M059J (cell line): ENCODE measurements at regions not wholly inside any gene's neighbourhood (a gene's known extent, or its start where the extent isn't known, plus 50 kb on each side); places are given as distances from the start of the nearest gene placed in this dataset.
"Not testable (repeated sequence)": the region's sequence is repeated elsewhere in the genome, so short reads cannot be mapped to it uniquely, and the experiment has no call there.

ENCODE experiments used
- DNase-seq: peaks from one replicate; pipeline ENCODE4 v3.0.0-alpha.2; 2012; ENCODE audit warnings: low read depth

DNA sequence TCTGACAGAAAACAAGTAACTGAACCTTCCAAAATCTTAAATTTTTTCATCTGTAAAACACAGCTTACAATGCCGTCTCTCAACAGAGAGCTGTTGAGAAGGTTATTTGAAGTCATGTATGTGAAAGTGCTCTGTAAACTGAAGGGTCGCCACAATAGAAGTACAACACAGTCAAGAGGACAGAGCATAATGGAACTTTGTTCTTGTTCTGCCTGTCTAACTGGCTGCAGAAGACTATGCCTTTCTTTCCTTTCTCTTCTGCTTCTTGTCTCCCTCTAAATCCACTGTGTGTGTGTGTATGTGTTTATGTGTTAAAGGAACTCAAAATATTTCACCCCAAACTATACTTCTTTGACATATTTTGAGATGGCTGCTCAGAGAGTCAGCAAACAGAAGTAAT, 365.8 kb upstream of the RND3 start:
- no peak for DNase-seq

DNA sequence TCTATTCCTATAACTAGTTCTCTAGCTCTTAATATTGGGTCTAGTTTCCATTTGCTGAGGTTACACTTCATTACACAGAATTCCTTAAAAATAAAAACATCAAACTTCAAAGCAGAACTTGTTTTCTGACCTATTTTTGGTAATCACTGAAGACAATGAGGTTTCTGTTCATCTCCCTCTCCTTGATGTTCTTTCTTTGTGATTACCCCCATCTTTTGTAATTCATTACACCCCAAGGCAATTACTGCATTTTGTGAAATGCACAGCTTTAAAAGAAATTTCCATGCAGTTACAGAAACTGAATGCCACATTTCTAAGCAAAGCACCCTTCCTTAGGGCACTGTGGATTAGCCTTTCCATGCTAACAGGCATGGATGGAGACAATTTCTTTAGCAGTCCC, 363.2 kb upstream of the RND3 start:
- peak; percentile 15 for DNase-seq

DNA sequence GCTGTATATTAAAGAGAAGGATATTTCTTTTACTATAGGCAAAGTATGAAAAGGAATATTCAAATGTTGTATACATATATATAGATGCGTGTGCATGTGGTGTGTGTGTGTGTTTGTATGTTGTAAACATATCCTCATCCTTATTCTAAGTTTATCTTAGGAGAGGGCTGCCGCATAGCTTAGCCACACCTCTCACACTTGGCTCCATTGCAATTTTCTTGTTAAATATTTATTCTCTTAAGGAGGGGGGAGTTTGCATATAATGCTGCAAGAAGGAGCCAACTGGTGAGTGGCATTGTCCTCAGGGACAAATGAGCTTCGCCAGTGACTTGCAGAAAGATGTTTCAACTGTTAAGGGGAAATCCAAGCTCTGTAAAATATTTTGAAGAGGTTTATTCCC, 360.1 kb upstream of the RND3 start:
- DNase-seq = no peak

DNA sequence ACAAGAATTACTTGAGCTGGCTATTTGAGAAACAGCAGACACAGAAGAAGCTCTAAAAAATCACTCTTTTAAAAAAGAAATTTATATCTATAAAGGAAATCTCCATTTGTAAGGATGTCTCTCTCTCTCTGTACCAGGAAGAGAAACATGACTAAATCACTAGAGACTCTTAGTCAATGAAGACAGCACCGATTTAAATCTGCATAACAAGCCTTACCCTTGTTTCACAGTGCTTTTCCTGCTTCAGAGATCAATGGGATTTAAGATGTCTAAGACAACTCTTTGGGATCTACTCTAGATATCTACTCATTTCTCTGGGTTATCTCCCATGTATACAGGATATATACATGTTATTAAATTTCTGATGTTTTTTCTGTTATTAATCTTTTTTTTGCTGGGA, 359.2 kb upstream of the RND3 start:
- DNase-seq = no peak

DNA sequence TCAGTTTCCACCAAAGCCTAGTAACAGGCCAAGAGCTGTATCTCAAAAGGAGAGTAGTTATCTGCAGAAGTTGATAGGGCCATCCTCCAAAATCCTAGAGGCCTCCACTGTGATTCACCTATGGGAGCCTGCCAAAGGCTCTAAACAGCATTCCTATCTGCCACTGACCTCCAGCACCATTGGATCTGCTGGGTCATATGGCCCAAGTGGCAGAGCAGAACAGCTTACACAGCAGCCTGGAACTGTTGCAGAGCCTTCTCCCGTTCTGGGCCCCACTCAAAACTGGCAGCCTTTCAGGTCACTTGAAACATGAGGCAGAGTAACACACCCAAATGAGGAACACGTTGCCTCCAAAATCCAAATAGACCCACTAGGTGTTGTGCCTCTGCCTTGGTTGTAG, 345.2 kb upstream of the RND3 start:
- DNase-seq = peak; percentile 6

DNA sequence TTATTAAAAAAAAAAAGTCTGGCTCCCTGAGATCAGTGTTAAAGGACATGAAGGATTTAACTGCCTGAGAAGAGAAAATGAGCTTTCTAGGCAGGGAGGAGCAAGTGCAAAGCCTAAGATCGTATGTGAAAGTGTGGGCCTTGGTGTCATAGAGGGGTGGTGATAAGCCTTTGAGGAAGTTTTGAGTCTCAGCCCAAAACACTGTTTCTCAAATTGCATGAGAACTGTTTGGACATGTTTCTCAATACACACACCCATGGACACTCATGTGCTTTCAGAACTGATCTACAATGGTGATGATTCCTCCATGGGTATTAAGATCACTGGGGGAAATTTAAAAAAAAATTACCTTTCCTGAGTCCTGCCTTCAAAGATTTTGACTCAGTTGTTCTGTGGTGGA, 336.7 kb upstream of the RND3 start:
- no peak for DNase-seq

DNA sequence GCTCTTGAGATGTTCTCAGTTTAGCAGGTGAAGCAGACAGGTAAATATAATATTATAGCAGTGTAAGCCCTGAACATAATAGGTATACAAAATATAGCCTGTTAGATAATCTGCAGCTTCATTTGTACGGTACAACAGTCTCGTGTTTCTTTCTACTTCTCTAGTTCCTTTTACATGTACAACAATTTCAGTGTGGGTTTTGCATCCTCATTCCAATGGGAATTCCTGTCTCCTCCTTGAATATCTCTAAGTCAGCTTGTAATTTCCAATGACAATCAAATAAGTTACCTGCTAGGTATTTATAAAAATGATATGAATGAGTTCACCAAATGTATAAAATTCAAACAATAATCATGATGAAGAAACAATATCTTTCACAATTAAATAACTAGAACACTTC, 330.0 kb upstream of the RND3 start:
- DNase-seq = no peak

DNA sequence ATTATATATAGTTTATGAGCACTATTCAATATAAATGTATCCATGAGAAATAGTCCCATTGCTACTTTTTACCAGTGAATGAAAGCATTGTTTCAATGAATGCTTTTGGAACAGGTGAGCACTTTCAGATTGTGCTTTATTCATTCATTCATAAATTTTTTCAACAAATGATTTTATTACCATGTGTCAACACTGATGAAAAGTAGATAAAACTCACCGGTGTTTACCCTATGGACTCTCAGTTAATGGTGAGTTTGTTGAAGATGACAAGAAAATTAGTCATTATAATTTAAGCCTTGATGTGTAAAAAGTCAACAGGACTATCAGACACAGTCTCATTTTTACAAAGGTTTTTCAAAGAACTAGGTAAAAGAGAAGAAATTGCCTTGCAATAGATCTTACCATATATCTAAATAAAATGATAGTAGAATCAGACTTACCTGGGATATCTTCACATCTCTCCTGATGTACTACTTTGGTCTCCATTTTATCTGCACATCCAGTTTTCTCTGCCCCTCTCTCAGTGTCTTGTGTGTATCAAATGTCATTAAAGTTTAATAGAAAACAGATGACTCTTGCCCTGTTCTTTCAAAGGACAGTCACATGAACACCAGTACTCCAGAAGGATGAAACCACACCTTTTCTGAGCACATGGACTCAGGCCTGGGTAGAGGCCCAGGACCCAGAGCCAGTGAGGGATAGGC, 325.3 kb upstream of the RND3 start:
- no peak for DNase-seq

DNA sequence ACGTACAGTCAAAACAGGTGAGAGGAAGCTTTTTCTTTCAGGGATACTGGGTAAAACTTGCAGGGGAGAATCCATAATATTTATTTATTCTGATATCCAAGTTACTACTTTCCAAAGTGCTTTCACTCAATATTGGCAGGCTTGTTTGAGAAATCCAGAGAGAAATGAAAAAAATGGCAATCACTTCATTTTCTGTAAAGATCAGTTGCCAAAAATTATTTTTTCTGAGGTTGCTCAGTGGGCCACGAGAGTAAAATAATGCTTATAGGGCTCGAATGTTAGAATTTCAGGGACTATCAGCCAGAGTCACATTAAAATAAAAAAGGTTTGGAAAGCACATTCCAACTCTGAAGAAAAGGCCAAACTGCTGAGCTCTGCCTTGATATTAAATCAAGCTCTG, 324.6 kb upstream of the RND3 start:
- no peak for DNase-seq

DNA sequence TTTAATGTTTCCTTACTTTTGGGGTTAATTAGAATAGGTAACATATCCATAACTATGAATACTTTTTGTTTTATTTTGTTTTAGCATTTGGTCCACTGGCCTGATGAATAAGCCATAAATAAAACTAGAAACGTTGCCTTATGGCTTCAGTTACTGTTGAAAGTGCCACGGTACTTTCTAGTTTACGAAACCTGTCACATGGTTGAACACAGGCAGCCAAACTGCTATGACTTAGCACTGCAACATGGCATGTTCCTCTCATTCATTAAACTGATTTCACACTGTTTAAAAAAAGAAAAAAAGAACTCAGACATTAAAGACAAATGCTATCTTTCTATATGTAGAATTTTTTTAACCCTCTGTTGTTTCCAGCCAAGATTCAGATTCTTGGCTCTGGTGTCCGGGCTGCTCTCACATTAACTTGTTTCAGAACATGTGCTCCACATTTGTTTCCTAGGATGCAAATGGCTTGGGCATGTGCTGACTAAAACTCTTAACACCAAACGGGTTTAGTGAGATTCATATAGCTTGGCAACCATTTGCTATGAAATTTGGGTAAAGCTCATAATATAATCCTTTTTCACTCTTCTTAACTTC, 323.9 kb upstream of the RND3 start:
- DNase-seq = no peak

DNA sequence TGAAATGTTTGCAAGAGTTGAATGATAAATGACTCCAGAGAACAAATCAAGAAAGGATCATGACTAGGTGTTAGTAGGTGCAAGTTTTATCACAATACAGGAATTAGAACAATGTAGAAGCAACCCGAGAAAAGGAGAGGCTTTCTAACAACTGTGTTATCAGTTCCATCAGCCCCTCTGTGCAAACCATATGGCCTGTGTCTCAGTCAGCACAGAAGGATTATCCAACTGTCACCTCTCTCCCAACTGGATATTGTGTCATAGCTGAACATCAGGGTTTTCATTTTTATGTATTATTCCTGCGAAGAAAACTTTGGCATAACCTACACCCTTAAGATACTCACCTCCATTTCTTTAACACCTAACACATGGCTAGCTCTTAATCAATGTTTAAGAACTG, 321.6 kb upstream of the RND3 start:
- DNase-seq = no peak

DNA sequence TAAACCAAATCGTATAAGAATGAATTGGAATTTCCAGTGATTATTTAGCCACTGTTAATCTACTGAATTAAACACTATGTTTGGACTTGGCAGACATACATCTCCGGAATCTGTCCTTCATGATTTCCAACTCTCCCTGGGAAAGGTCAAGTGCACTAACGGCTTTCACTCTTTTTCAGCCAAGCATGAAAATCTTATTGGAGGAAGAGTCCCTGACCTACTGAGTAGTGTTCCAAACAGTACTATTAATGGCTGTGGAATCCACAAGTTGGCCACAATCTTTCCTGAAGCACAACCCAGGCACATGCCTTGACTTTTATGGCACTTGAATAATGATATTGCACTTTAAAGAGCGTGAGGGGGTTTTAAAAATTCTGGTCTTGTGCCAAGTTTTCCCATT, 318.9 kb upstream of the RND3 start:
- peak; percentile 26 for DNase-seq

DNA sequence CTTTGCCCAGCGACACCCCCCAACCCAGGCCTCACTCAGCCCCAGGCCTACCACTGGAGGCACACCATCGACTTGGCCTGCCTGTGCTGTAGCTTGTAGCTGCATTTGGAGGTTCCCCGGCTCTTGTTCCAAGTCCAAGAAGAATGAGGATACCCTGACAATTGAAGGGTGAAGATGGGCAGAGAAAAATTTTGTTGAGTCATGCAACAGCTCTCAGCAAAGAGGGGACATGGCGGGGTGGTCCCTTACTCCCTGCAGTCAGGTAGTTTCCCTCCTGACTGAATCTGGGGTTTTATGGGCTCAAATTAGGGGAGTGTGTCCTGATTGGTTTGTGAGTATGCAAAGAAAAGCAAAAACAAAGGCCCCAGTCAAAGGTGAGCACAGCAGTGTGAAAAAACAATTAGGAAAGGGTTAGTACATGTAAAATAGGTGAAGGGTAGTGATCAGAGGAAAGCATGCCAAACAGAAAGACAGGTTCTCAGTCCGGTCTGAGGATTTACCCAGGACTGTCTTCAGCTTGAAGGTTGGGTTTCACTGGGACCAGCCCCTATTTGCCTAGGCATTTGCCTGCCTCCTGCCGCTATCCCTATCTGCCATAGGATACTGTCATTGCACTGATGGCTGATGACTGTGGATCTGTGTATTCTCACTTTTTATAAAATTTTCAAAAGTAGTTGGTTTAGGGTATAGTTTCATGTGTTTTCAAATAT, 316.4 kb upstream of the RND3 start:
- DNase-seq = no peak

DNA sequence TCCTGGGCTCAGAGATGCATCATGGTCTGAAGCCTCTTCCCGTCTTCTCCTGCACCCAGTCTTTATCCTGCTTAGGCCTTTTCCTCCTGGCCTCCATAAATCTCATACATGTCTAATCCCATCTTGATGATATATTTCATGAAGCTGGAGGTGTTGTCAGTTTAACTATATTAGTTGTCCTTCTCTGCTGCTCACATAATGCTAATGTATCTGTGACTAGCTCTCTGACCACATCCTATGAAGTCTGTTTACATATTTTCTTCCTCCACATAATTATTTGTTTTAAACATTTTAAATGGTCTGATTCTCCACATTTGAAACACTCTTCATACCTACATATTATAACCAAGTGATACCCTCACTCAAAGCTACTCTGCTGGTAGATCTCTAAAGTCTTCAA, 315.2 kb upstream of the RND3 start:
- DNase-seq = peak; percentile 23

DNA sequence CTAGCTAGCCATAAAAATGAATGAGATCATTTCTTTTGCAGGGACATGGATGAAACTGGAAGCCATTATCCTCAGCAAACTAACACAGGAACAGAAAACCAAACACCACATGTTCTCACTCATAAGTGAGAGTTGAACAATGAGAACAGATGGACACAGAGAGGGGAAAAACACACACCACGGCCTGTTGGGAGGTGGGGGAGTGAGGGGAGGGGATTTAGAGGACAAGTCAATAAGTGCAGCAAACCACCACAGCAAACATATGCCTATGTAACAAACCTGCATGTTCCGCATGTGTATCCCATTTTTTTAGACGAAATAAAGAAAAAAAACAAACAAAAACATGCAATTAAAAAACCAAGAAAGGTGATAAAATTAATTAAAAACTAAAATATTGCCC, 308.8 kb upstream of the RND3 start:
- DNase-seq = not testable (repeated sequence)

DNA sequence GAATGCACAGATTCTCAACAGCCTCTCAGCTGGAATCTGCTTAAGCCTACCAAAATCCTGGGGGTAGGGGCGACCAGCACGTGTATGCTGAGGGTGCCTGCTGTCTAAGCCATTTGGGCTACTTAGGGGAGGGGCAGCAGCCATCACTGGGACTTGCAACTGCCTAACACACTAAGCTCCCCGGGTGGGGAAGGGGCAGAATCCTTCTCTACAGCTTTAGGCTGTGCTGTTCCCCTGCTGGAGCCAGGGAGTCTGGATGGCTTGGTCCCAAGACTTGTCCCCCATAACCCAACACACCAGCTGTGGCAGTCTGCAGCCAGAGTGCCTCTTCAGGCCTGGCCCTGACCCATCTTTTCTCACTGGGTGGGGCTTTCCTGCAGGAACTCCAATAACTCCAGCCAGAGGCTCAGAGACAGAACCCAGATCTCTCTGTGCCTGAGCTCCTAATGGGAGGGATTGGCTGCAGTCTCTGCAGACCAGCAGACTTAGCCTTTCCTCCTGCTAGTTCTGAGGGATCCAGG, 305.4 kb upstream of the RND3 start:
- DNase-seq = no peak

DNA sequence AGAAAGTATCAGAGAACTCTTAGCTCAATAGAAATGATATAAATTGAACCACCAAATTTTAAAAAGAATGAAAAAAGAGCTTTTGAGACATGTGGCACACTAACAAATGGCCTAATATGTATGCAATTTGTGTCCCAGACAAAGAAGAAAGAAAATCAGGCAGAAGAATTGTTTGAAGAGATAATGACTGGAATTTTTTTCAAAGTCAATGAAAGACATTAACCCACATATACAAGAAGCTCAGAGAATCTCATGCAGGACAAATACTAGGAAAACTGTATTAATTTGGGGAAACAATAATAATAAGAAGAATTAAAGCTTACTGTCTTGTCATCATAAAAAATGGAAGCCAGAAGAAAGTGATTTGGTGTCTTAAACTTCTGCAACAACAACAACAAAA, 304.1 kb upstream of the RND3 start:
- no peak for DNase-seq

DNA sequence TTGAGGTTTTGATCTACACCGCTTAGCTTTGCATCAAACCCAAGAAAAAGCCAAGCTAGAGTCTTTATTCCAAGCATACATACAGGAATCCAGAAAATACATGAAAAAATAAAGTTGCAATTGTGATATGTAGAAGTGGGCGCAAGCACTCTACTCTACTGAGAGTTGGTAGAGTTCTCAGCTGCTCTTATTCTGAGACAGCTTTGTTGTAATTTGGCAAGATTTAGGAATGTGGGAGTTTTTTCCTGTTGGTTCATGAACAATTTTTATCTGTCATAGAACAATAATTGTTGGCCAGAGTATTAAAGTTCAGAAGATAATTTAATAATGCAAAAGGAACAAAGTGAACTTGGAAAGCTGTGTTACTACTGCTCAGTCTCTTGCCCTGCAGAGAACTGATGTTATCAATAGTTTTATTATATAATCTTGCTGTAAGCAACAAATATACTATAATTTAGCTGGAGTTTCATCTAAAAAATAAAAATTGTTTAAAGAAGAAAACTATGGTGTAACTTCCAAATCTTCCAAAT, 302.0 kb upstream of the RND3 start:
- no peak for DNase-seq

DNA sequence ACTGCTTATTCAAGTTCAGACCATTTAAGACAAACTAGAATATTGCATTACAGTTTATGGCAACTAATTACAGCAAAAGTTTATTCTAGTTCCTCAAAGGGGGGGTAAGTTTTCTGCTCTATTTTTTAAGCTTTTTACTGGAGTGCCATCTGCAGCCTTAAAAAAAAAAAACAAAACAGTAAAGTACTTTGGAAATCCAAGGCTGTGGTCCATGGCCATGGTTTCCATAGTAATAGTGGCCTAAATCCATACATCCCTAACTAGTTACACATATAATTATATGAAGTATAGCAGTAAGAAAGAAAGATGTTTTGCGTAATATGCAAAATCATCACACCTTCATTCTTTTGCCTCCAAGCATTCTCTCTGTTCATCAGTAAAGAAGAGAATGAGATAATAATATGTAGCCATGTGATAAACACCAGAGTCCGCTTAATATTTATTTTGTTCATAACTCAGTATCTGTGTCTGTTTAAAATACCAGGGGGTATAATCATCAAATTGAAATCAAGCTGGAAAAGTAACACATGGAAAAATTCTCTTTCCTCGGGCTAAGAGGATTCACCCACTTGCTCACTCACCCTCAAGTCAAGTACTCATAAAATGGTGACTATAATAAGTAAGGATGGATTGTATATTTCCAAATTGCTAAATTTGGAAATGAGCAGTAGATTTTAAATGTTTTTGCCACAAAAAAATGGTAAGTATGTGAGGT, 301.1 kb upstream of the RND3 start:
- DNase-seq = no peak

DNA sequence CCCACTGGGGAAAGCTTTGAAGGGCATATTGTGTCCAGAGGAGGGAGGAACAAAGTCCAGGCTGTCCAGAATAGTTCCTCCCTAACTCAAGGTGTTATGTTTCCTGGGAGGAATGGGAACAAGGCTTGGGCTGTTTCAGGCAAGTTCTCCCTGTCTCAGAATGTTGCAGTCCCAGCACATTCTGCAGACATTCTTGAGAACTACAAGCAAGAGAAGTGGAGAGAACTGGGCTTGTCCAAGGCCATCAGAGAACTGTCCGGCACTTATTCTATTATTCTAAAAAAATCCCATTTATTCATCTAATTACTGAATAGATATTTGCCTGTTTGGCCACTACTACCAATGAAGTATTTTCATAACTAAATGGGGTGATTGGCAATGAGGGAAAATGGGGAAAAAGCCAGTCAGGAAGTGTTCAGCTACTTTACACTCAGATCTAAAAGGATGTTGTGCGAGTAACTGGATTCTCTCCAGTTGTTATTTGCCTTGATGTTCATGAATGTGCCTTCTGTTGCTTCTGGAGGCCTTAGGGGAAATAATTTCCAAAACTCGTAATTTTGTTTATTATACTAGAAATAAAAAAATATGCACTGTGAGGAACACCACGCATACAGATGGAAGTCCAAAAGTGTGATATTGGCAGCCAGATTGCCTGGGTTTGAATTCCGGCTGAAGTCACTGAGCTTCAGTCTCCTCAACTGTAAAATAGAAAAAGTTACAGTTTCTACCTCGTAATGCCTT, 300.1 kb upstream of the RND3 start:
- no peak for DNase-seq

DNA sequence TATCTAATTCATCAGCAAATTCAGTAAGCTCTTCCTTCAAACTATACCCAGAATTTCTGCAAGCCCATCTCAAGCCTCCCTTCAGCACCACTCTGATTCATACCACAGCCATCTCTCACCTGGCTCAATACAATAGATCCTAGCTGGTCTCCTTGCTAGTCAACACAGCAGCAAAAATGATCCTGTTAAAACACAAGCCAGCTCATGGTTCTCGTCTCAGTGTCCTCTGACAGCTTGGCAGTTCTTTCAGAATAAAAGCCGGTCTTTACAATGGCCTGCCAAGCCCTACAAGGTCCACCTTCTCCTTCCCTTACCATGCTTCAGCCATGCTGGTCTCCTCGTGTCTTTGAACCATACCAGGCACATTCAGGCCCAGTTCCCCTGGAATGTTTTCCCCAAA, 296.9 kb upstream of the RND3 start:
- DNase-seq = no peak

DNA sequence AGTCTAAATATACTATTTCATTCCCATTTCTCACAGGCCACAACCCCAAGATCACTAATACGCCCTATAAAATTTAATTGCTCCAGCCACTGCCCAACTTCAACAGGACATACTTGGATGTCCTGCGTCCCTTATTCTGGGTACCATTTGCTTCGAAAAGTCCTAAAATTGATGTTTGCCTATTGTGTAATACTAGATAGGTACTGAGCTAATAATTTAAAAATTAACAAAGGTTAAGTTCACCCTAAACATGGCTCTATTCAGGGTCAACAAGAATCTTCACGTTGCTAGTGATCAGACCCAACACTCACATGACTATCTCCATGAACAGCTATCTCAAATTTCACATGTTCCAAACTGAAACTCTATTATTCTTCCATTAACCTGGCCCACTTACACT, 296.4 kb upstream of the RND3 start:
- no peak for DNase-seq
